H1 (cell line): ENCODE measurements at regions not wholly inside any gene's neighbourhood (a gene's known extent, or its start where the extent isn't known, plus 50 kb on each side); places are given as distances from the start of the nearest gene placed in this dataset.

Experiments
- CTCF ChIA-PET: fragments of 300-600 bp; sonication (Branson Sonifier 250); formaldehyde crosslinking; loops from one replicate; lab custom pipeline; 2021; ENCODE audit not compliant: partially characterized antibody; lab: Charles Lee
- POLR2A ChIA-PET: fragments of 300-600 bp; sonication (Branson Sonifier 250); formaldehyde crosslinking; loops from one replicate; lab custom pipeline; 2021; ENCODE audit warnings: inconsistent platforms; ENCODE audit not compliant: partially characterized antibody; lab: Charles Lee
- DNase-seq, 2 experiments: peaks; one replicate each; pipeline versions ENCODE4 v3.0.0 to v3.0.0-alpha.2; 2010 to 2022; ENCODE audit warnings: low spot score in 2 of 2, low read depth in 1 of 2, mixed read lengths in 1 of 2
- FAIRE-seq: peaks from 2 replicates; lab custom pipeline; 2011; peaks lifted over from hg19 to GRCh38; lab: Jason Lieb, UNC
- H2AFZ ChIP-seq: 2 replicates; pipeline ENCODE4 v1.8.1; 2012; ENCODE audit warnings: low read length, inconsistent platforms
- H2AK5ac ChIP-seq: 2 replicates; pipeline ENCODE4 v1.6.1; 2013; ENCODE audit warnings: low read depth, low read length
- H2BK120ac ChIP-seq: replicated peaks from 2 replicates; pipeline ENCODE3; 2013; ENCODE audit warnings: low read depth, low read length, inconsistent platforms
- H2BK12ac ChIP-seq: 2 replicates; pipeline ENCODE4 v1.6.1; 2013; ENCODE audit warnings: low read depth, low read length
- H2BK15ac ChIP-seq: 2 replicates; pipeline ENCODE4 v1.6.1; 2013; ENCODE audit warnings: low read length
- H2BK20ac ChIP-seq: 2 replicates; pipeline ENCODE4 v1.6.1; 2013; ENCODE audit warnings: low read length
- H2BK5ac ChIP-seq: 2 replicates; pipeline ENCODE4 v1.6.1; 2013; ENCODE audit warnings: low read depth, low read length
- H3K14ac ChIP-seq: 2 replicates; pipeline ENCODE4 v1.6.1; 2013; ENCODE audit warnings: inconsistent platforms; ENCODE audit not compliant: insufficient read length
- H3K18ac ChIP-seq: 2 replicates; pipeline ENCODE4 v1.6.1; 2013; ENCODE audit warnings: low read length; ENCODE audit errors: extremely low read depth
- H3K23ac ChIP-seq: 2 replicates; pipeline ENCODE4 v1.6.1; 2013; ENCODE audit warnings: inconsistent platforms; ENCODE audit not compliant: insufficient read length
- H3K23me2 ChIP-seq: 2 replicates; pipeline ENCODE4 v1.6.1; 2013; ENCODE audit warnings: low read depth, low read length
- H3K27ac ChIP-seq: 2 replicates; pipeline ENCODE4 v1.6.1; 2011; ENCODE audit warnings: low read depth, low read length, inconsistent platforms
- H3K27me3 ChIP-seq, 4 experiments: replicated peaks in 1 of 4; 1 replicate in 1 of 4; 2 replicates in 3 of 4; pipeline versions ENCODE4 v1.6.1 to v1.8.1; 2011 to 2013; ENCODE audit warnings: low read length in 3 of 4, mild to moderate bottlenecking in 3 of 4, inconsistent platforms in 2 of 4, mixed read lengths in 2 of 4, moderate library complexity in 1 of 4; ENCODE audit not compliant: control insufficient read depth in 3 of 4, insufficient read depth in 3 of 4; ENCODE audit errors: extremely low read depth in 1 of 4
- H3K36me3 ChIP-seq, 4 experiments: 2 replicates each; pipeline versions ENCODE4 v1.6.1 to v1.8.1; 2011 to 2013; ENCODE audit warnings: mild to moderate bottlenecking in 4 of 4, low read length in 3 of 4, moderate library complexity in 2 of 4, control low read depth in 1 of 4, inconsistent platforms in 1 of 4; ENCODE audit not compliant: insufficient read depth in 4 of 4, control insufficient read depth in 2 of 4
- H3K4ac ChIP-seq: replicated peaks from 2 replicates; pipeline ENCODE3; 2013; ENCODE audit warnings: low read length, low read depth, mixed read lengths, inconsistent platforms; ENCODE audit not compliant: insufficient read length
- H3K4me1 ChIP-seq, 4 experiments: replicated peaks in 1 of 4; 1 replicate in 1 of 4; 2 replicates in 3 of 4; pipeline versions ENCODE4 v1.6.1 to v1.8.1; 2011 to 2013; ENCODE audit warnings: low read length in 3 of 4, inconsistent platforms in 2 of 4, mixed read lengths in 1 of 4; ENCODE audit not compliant: insufficient read depth in 4 of 4, control insufficient read depth in 3 of 4
- H3K4me2 ChIP-seq, 2 experiments: 2 replicates each; pipeline versions ENCODE4 v1.6.1 to v1.8.1; 2011 to 2013; ENCODE audit warnings: low read depth in 2 of 2, low read length in 2 of 2, control low read depth in 1 of 2, inconsistent platforms in 1 of 2, mild to moderate bottlenecking in 1 of 2; ENCODE audit not compliant: insufficient read depth in 1 of 2
- H3K4me3 ChIP-seq, 4 experiments: fragments of 200-600, 300-600 bp in 1 of 4; sonication (generic), shearing (Covaris generic), sonication (Bioruptor Twin) in 1 of 4; 2 replicates each; pipeline versions ENCODE4 v1.5.1 to v1.8.1; 2011 to 2016; ENCODE audit warnings: low read length in 4 of 4, low read depth in 3 of 4, control low read depth in 2 of 4, inconsistent platforms in 2 of 4, mild to moderate bottlenecking in 2 of 4, mixed read lengths in 1 of 4, moderate library complexity in 1 of 4; ENCODE audit not compliant: insufficient read depth in 2 of 4; ENCODE audit errors: extremely low read depth in 1 of 4
- H3K56ac ChIP-seq: replicated peaks from 2 replicates; pipeline ENCODE3; 2013; ENCODE audit warnings: low read depth, mild to moderate bottlenecking, mixed read lengths, low read length, inconsistent platforms; ENCODE audit not compliant: insufficient read length
- H3K79me1 ChIP-seq: 2 replicates; pipeline ENCODE4 v1.6.1; 2013; ENCODE audit warnings: low read depth, low read length, control low read depth
- H3K79me2 ChIP-seq, 2 experiments: 2 replicates each; pipeline versions ENCODE4 v1.6.1 to v1.8.1; 2012 to 2013; ENCODE audit warnings: low read length in 2 of 2, mild to moderate bottlenecking in 2 of 2, inconsistent platforms in 1 of 2; ENCODE audit not compliant: insufficient read depth in 2 of 2, control insufficient read depth in 1 of 2
- H3K9ac ChIP-seq, 4 experiments: replicated peaks in 1 of 4; 1 replicate in 1 of 4; 2 replicates in 3 of 4; pipeline versions ENCODE4 v1.6.1 to v1.8.1; 2011 to 2013; ENCODE audit warnings: low read depth in 3 of 4, low read length in 3 of 4, control low read depth in 2 of 4, mild to moderate bottlenecking in 2 of 4, moderate library complexity in 2 of 4, inconsistent platforms in 1 of 4; ENCODE audit errors: extremely low read depth in 1 of 4
- H3K9me3 ChIP-seq, 2 experiments: 2 replicates each; pipeline versions ENCODE4 v1.6.1 to v1.8.1; 2012 to 2013; ENCODE audit warnings: mild to moderate bottlenecking in 2 of 2, moderate library complexity in 2 of 2, control low read depth in 1 of 2, inconsistent platforms in 1 of 2, low read depth in 1 of 2, low read length in 1 of 2, mixed read lengths in 1 of 2; ENCODE audit not compliant: insufficient read depth in 2 of 2
- H4K20me1 ChIP-seq, 2 experiments: replicated peaks in 1 of 2; 2 replicates each; pipeline versions ENCODE3 to v1.8.1; 2011 to 2013; ENCODE audit warnings: inconsistent platforms in 2 of 2, low read length in 2 of 2, mild to moderate bottlenecking in 1 of 2; ENCODE audit not compliant: insufficient read depth in 2 of 2, control insufficient read depth in 1 of 2
- H4K5ac ChIP-seq: 2 replicates; pipeline ENCODE4 v1.6.1; 2013; ENCODE audit warnings: low read length, low read depth, mixed read lengths, inconsistent platforms; ENCODE audit not compliant: insufficient read length
- H4K8ac ChIP-seq: 2 replicates; pipeline ENCODE4 v1.8.0; 2013; ENCODE audit warnings: mild to moderate bottlenecking, moderate library complexity, low read length, inconsistent platforms; ENCODE audit not compliant: insufficient read depth; ENCODE audit errors: extremely low read depth
- H4K91ac ChIP-seq: replicated peaks from 2 replicates; pipeline ENCODE3; 2013; ENCODE audit warnings: low read length, mixed read lengths, inconsistent platforms; ENCODE audit not compliant: insufficient read length
- ATF3 ChIP-seq: IDR thresholded peaks from 2 replicates; pipeline ENCODE4 v1.6.1; 2011; ENCODE audit warnings: low read depth, mild to moderate bottlenecking, low read length; ENCODE audit not compliant: insufficient read depth
- BCL11A ChIP-seq, 2 experiments: IDR thresholded peaks; one replicate each; pipeline ENCODE4 v1.6.1; 2011; ENCODE audit warnings: low read depth in 2 of 2, low read length in 2 of 2, mild to moderate bottlenecking in 2 of 2
- CBX5 ChIP-seq: fragments of 300-800, 300-1000 bp; sonication (generic); IDR thresholded peaks from 2 replicates; pipeline ENCODE4 v1.7.1; 2016; ENCODE audit warnings: antibody characterized with exemption, low read length, low read depth
- CEBPB ChIP-seq: IDR thresholded peaks from 2 replicates; pipeline ENCODE4 v1.6.1; 2012; ENCODE audit warnings: low read depth, low read length
- EGR1 ChIP-seq: IDR thresholded peaks from 2 replicates; pipeline ENCODE4 v1.6.1; 2011; ENCODE audit warnings: low read depth, low read length, borderline replicate concordance
- EZH2 ChIP-seq: fragments of 200-600 bp; sonication (generic); IDR thresholded peaks from 2 replicates; pipeline ENCODE4 v1.7.1; 2012; ENCODE audit warnings: low read depth, mild to moderate bottlenecking, moderate library complexity, low read length, inconsistent platforms; ENCODE audit not compliant: severe bottlenecking
- FOSL1 ChIP-seq: IDR thresholded peaks from 2 replicates; pipeline ENCODE4 v1.6.1; 2011; ENCODE audit warnings: mild to moderate bottlenecking, low read depth, low read length, moderate library complexity; ENCODE audit not compliant: insufficient read depth
- JUN ChIP-seq: IDR thresholded peaks from 2 replicates; pipeline ENCODE4 v1.6.1; 2011; ENCODE audit warnings: low read depth, mild to moderate bottlenecking, improper control_type of control experiment, low read length
- MAFK ChIP-seq: IDR thresholded peaks from 2 replicates; pipeline ENCODE4 v1.6.1; 2012; ENCODE audit warnings: low read depth, mild to moderate bottlenecking, improper control_type of control experiment, low read length
- MAX ChIP-seq: IDR thresholded peaks from 2 replicates; pipeline ENCODE4 v1.6.1; 2012; ENCODE audit warnings: inconsistent platforms
- NRF1 ChIP-seq: IDR thresholded peaks from 2 replicates; pipeline ENCODE4 v1.6.1; 2011; ENCODE audit warnings: mild to moderate bottlenecking, low read depth, low read length, improper control_type of control experiment
- RBBP5 ChIP-seq: IDR thresholded peaks from 2 replicates; pipeline ENCODE4 v1.7.1; 2012; ENCODE audit warnings: low read depth, mild to moderate bottlenecking, inconsistent platforms, low read length, moderate library complexity, borderline replicate concordance
- SP4 ChIP-seq: IDR thresholded peaks from 2 replicates; pipeline ENCODE4 v1.6.1; 2012; ENCODE audit warnings: low read length, inconsistent platforms
- SRF ChIP-seq: IDR thresholded peaks from 2 replicates; pipeline ENCODE4 v1.6.1; 2011; ENCODE audit warnings: mild to moderate bottlenecking, low read depth, low read length, moderate library complexity
- SUZ12 ChIP-seq: fragments of 200-600 bp; sonication (generic); IDR thresholded peaks from 2 replicates; pipeline ENCODE4 v1.6.1; 2012; ENCODE audit warnings: mild to moderate bottlenecking, inconsistent platforms, low read length, moderate library complexity, mixed read lengths
- WGBS, 2 experiments: shearing (Covaris generic) in 1 of 2; methylation state at CpG; one replicate each; pipeline versions ENCODE4 v1.1.6 to v1.1.7; 2013 to 2015; ENCODE audit warnings: low lambda C conversion rate in 2 of 2, mixed read lengths in 2 of 2, inconsistent platforms in 1 of 2, low coverage in 1 of 2, missing lambda C conversion rate in 1 of 2; ENCODE audit not compliant: insufficient replicate concordance in 2 of 2, insufficient coverage in 1 of 2, insufficient read length in 1 of 2; ENCODE audit errors: extremely low coverage in 1 of 2, missing lambda C conversion rate in 1 of 2; 5-methylcytosine and 5-hydroxymethylcytosine counted together

GRCh38 chr13:62377838-62378237 lies 962.2 kb upstream of the PCDH20 start:
- H2BK12ac ChIP-seq: no peak overlapping the region
- POLR2A ChIA-PET: no interaction called here
- H3K4me3 ChIP-seq: no peak overlapping the region
- no peak overlapping the region for H4K91ac ChIP-seq
- H4K20me1 ChIP-seq: no peaks in the 10 kb centered on the region
- CTCF ChIA-PET: no interaction called here
- FAIRE-seq (no peak), DNase-seq (no peak)
- H2BK20ac ChIP-seq: no peak overlapping the region
- H3K56ac ChIP-seq: no peak overlapping the region
- no peak overlapping the region for H3K27ac ChIP-seq
- H3K18ac ChIP-seq: no peak overlapping the region
- no peak overlapping the region for H3K23ac ChIP-seq
- H3K14ac ChIP-seq: no peak overlapping the region
- peaks cover 0 to 6% of the 10 kb centered on the region in 2 experiments; a peak in 1 of 4 replicates for H3K9me3 ChIP-seq
- no peak overlapping the region for H3K9ac ChIP-seq
- no peaks in the 10 kb centered on the region for H3K4me1 ChIP-seq
- no peak overlapping the region for H2BK5ac ChIP-seq
- no peaks in the 10 kb centered on the region for H3K27me3 ChIP-seq
- no peaks in the 10 kb centered on the region for H3K36me3 ChIP-seq
- no peak overlapping the region for H2AFZ ChIP-seq
- H3K4ac ChIP-seq: no peak overlapping the region
- no peak overlapping the region for H2AK5ac ChIP-seq
- H4K5ac ChIP-seq: no peak overlapping the region
- no peak overlapping the region for H2BK120ac ChIP-seq
- H2BK15ac ChIP-seq: no peak overlapping the region
- no peak overlapping the region for H4K8ac ChIP-seq
- 92% methylated on average over 1 of the region's 1 CpG; no CpG with 5 or more reads in 1 of the 2 experiments for WGBS, 2 experiments
- H3K23me2 ChIP-seq: no peaks in the 10 kb centered on the region
- H3K4me2 ChIP-seq: no peak overlapping the region
- H3K79me2 ChIP-seq: no peaks in the 10 kb centered on the region
- no peaks in the 10 kb centered on the region for H3K79me1 ChIP-seq
- TF ChIP-seq NRF1: no peak
- no peak for TF ChIP-seq MAFK
- TF ChIP-seq SRF: no peak
- no peak for TF ChIP-seq CBX5
- no peak for TF ChIP-seq MAX
- no peak for TF ChIP-seq JUN
- no peak for TF ChIP-seq EGR1
- TF ChIP-seq SP4: no peak
- no peak for TF ChIP-seq RBBP5
- no peak for TF ChIP-seq ATF3
- TF ChIP-seq BCL11A (IDR thresholded peaks at IDR 0.05; ENCODE audit: low read depth in 2 of 2, low read length in 2 of 2): no peak
- no peak for TF ChIP-seq SUZ12
- no peak for TF ChIP-seq EZH2
- no peak for TF ChIP-seq CEBPB
- no peak for TF ChIP-seq FOSL1
